ENCODE measurements at regions not wholly inside any gene's neighbourhood (a gene's known extent, or its start where the extent isn't known, plus 50 kb on each side); places are given as distances from the start of the nearest gene placed in this dataset.

DNA sequence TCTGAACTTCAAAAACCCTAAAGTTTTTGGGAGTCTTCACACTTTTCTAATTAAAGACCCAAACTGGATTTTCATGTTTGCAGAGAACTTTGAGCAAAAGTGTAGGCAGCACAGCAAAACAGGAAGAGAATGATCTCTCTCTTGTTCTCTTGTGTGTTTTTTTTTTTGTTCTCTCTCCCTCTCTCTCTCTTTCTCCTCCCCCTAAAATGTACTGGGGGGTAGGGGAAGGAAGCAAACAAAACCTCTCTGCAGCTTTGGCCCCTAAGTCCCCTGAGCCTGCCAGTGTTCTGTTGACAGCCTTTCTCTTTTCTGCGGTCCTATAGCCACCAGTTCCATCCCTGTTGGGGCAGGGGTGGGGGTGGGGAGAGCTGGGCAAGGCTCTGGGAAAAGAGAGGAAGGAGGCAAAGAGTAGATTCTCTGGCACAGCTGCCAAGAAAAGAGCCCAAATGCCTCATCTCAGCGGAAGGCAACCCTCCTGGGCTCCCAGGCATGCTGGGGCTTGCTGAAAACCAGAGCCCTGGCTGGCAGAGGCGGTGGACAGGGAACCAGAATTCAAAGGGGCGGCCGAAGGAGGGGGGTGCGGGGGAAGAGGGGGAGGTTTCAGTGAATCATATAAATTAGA is 295.3 kb downstream of the SOX9 start:
- TF ChIP-seq, protein P1, sequence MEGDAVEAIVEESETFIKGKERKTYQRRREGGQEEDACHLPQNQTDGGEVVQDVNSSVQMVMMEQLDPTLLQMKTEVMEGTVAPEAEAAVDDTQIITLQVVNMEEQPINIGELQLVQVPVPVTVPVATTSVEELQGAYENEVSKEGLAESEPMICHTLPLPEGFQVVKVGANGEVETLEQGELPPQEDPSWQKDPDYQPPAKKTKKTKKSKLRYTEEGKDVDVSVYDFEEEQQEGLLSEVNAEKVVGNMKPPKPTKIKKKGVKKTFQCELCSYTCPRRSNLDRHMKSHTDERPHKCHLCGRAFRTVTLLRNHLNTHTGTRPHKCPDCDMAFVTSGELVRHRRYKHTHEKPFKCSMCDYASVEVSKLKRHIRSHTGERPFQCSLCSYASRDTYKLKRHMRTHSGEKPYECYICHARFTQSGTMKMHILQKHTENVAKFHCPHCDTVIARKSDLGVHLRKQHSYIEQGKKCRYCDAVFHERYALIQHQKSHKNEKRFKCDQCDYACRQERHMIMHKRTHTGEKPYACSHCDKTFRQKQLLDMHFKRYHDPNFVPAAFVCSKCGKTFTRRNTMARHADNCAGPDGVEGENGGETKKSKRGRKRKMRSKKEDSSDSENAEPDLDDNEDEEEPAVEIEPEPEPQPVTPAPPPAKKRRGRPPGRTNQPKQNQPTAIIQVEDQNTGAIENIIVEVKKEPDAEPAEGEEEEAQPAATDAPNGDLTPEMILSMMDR (IDR thresholded peaks at IDR 0.05), result no peak
- no peak for TF ChIP-seq POLR2A (IDR thresholded peaks at IDR 0.05)
- TF ChIP-seq POLR2AphosphoS5 (IDR thresholded peaks at IDR 0.05; ENCODE audit: insufficient read depth in 1 of 2, low read depth in 1 of 2), result no peak

Measured in vagina (tissue), 2 donors.